ENCODE measurements at regions not wholly inside any gene's neighbourhood (a gene's known extent, or its start where the extent isn't known, plus 50 kb on each side); places are given as distances from the start of the nearest gene placed in this dataset.
A peak's percentile ranks its signal among the peaks of the same experiment; 100 is the strongest.
"Not testable (repeated sequence)": the region's sequence is repeated elsewhere in the genome, so short reads cannot be mapped to it uniquely, and the experiment has no call there.

DNA sequence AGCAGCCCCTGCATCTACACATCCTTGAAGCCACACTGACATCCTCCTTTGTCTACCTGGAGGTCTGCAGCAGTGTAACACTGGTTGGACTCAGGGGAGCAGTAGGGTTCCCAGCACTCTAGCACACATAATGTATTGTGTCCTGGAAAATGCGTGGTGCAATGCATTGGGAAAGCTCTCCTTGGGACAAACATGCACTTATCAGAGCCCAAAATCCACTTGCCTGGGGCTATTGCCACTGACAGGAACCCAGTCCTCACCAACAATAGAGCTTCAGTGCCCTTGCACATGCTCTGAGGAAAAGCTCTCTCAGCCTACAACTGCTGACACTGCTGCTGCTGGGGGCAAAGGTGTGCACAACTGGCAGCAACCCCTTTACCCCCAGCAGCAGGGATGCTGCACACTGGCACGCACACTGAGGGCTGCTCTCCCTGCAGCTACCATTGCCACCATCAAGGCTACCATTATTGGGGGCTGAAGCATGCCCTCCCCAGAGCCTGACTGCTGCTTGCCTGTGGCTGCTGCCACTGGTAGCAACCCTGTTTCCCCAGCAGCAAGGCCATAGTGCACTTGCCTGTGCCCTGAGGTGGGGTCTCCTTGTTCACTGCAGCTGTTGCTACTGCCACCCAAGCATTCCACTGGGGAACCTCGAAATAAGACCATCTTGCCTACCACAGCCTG, 221.9 kb downstream of the SLC38A4 start:
- Histone ChIP-seq H3K36me3 (ENCODE audit: control insufficient read depth in 1 of 2, insufficient read depth in 2 of 2, low read length in 1 of 2) (no peaks in the 10 kb centered on the region), H3K9me3 (ENCODE audit: control insufficient read depth, low read length) (no peaks in the 10 kb centered on the region), H3K27me3 (ENCODE audit: control insufficient read depth in 1 of 2, insufficient read depth in 2 of 2, low read length in 1 of 2) (no peaks in the 10 kb centered on the region), H3K4me1 (ENCODE audit: control insufficient read depth in 1 of 2, insufficient read depth in 2 of 2, low read length in 2 of 2) (peaks cover 0 to 2% of the 10 kb centered on the region in 2 donors), H3K27ac (ENCODE audit: low read depth in 1 of 2, low read length in 2 of 2) (no peak overlapping the region), H3K4me3 (ENCODE audit: low read length in 2 of 2) (no peak overlapping the region)
- DNase-seq: no peak
- intact Hi-C loops (cut with DNase I): no loop called here
- WGBS, 2 donors: 83 to 98% methylated on average over 3 of the region's 3 CpGs
- ATAC-seq (ENCODE audit: low FRiP score): no peak

DNA sequence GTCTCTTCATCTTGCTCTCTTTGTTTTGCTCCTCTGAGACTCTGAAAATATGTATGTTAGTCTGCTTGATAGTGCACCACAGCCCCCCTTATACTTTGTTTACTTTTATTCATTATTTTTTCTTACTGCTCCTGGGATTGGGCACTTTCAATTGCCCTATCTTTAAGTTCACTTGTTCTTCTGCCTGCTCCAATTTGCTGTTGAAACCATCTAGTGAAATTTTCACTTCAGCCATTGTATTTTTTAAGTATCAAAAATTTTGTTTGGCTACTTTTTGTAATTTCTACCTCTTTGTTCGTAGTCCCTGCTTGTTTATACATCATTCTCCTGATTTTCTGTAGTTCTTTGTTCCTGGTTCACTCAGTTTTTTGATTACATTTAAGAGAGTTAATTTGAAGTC, 223.3 kb downstream of the SLC38A4 start:
- intact Hi-C loops (cut with DNase I): no loop called here
- 94 to 95% methylated on average over 1 of the region's 1 CpG for WGBS, 2 donors
- H3K27ac ChIP-seq (ENCODE audit: low read depth in 1 of 2, low read length in 2 of 2): no peak overlapping the region
- ATAC-seq (ENCODE audit: low FRiP score): no peak
- H3K36me3 ChIP-seq (ENCODE audit: control insufficient read depth in 1 of 2, insufficient read depth in 2 of 2, low read length in 1 of 2): no peaks in the 10 kb centered on the region
- H3K4me1 ChIP-seq (ENCODE audit: control insufficient read depth in 1 of 2, insufficient read depth in 2 of 2, low read length in 2 of 2): no peaks in the 10 kb centered on the region
- no peaks in the 10 kb centered on the region for H3K9me3 ChIP-seq (ENCODE audit: control insufficient read depth, low read length)
- DNase-seq: no peak
- no peaks in the 10 kb centered on the region for H3K27me3 ChIP-seq (ENCODE audit: control insufficient read depth in 1 of 2, insufficient read depth in 2 of 2, low read length in 1 of 2)
- H3K4me3 ChIP-seq (ENCODE audit: low read length in 2 of 2): no peak overlapping the region

DNA sequence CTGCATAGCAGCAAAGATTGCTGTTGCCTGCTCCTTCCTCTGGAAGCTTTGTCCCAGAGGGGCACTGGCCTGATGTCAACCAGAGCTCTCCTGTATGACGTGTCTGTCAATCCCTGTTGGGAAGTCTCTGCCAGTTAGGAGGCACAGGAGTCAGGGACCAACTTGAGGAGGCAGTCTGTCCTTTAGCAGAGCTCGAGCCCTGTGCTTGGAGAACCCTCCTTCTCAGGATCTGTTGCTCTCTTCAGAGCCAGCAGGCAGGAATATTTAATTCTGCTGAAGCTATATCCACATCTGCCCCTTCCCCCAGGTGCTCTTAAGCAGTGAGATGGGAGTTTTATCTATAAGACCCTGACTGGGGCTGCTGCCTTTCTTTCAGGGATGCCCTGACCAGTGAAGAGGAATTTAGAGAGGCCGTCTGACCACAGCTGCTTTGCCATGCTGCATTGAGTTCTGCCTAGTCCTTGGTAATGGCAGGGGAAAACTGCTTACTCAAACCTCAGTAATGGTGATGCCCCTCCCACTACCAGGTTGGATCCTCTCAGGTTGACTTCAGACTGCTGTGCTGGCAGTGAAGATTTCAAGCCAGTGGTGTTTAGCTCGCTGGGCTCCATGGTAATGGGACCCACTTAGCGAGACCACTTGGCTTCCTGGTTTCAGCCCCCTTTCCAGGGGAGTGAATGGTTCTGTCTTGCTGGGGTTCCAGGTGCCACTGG, 218.6 kb upstream of the SLC38A2 start:
- H3K4me3 ChIP-seq (ENCODE audit: low read length in 2 of 2): no peak overlapping the region
- H3K36me3 ChIP-seq (ENCODE audit: control insufficient read depth in 1 of 2, insufficient read depth in 2 of 2, low read length in 1 of 2): no peaks in the 10 kb centered on the region
- H3K27ac ChIP-seq (ENCODE audit: low read depth in 1 of 2, low read length in 2 of 2): no peak overlapping the region
- no peak for DNase-seq
- 81 to 84% methylated on average over 5 of the region's 5 CpGs for WGBS, 2 donors
- no peaks in the 10 kb centered on the region for H3K27me3 ChIP-seq (ENCODE audit: control insufficient read depth in 1 of 2, insufficient read depth in 2 of 2, low read length in 1 of 2)
- no peaks in the 10 kb centered on the region for H3K4me1 ChIP-seq (ENCODE audit: control insufficient read depth in 1 of 2, insufficient read depth in 2 of 2, low read length in 2 of 2)
- no peak for ATAC-seq (ENCODE audit: low FRiP score)
- H3K9me3 ChIP-seq (ENCODE audit: control insufficient read depth, low read length): no peaks in the 10 kb centered on the region
- intact Hi-C loops (cut with DNase I): no loop called here

DNA sequence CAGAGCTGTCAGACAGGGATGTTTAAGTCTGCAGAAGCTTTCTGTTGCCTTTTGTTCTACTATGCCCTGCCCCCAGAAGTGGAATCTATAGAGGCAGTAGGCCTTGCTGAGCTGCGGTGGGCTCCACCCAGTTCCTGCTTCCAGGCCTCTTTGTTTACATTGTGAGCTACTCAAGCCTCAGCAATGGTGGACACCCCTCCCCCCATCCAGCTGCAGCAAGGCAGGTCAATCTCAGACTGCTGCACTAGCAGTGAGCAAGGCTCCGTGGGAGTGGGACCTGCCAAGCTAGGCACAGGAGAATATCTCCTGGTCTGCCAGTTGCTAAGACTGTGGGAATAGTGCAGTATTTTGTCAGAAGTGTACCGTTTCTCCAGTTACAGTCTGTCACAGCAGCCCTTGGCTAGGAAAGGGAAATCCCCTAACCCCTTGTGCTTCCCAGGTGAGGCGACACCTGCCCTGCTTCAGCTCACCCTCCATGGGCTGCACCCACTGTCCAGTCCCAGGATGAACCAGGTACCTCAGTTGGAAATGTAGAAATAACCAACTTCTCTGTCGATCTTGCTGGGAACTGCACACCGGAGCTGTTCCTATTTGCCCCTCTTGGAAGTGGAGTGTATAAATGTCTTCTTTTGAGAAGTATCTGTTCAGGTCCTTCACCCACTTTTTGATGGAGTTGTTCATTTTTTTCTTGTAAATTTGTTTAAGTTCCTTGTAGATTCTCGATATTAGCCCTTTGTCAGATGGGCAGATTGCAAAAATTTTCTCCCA, 213.5 kb upstream of the SLC38A2 start:
- intact Hi-C loops (cut with DNase I): no loop called here
- no peak for ATAC-seq (ENCODE audit: low FRiP score)
- H3K36me3 ChIP-seq (ENCODE audit: control insufficient read depth in 1 of 2, insufficient read depth in 2 of 2, low read length in 1 of 2): no peaks in the 10 kb centered on the region
- no peaks in the 10 kb centered on the region for H3K9me3 ChIP-seq (ENCODE audit: control insufficient read depth, low read length)
- 69 to 70% methylated on average over 7 of the region's 7 CpGs for WGBS, 2 donors
- H3K4me1 ChIP-seq (ENCODE audit: control insufficient read depth in 1 of 2, insufficient read depth in 2 of 2, low read length in 2 of 2): no peaks in the 10 kb centered on the region
- no peaks in the 10 kb centered on the region for H3K27me3 ChIP-seq (ENCODE audit: control insufficient read depth in 1 of 2, insufficient read depth in 2 of 2, low read length in 1 of 2)
- no peak overlapping the region for H3K4me3 ChIP-seq (ENCODE audit: low read length in 2 of 2)
- H3K27ac ChIP-seq (ENCODE audit: low read depth in 1 of 2, low read length in 2 of 2): no peak overlapping the region
- peak in 1 of 2 donors; percentile 47 for DNase-seq

DNA sequence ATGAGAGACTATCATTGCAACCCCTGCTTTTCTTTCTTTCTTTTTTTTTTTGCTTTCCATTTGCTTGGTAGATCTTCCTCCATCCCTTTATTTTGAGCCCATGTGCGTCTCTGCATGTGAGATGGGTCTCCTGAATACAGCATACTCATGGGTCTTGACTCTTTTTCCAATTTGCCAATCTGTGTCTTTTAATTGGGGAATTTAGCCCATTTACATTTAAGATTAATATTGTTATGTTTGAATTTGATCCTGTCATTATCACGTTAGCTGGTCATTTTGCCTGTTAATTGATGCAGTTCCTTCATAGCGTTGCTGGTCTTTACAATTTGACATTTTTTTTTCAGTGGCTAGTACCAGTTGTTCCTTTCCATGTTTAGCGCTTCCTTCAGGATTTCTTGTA, 211.5 kb upstream of the SLC38A2 start:
- H3K27me3 ChIP-seq (ENCODE audit: control insufficient read depth in 1 of 2, insufficient read depth in 2 of 2, low read length in 1 of 2); H3K27ac ChIP-seq (ENCODE audit: low read depth in 1 of 2, low read length in 2 of 2); intact Hi-C loops (cut with DNase I); DNase-seq; H3K4me3 ChIP-seq (ENCODE audit: low read length in 2 of 2); ATAC-seq (ENCODE audit: low FRiP score); H3K36me3 ChIP-seq (ENCODE audit: control insufficient read depth in 1 of 2, insufficient read depth in 2 of 2, low read length in 1 of 2); H3K4me1 ChIP-seq (ENCODE audit: control insufficient read depth in 1 of 2, insufficient read depth in 2 of 2, low read length in 2 of 2); H3K9me3 ChIP-seq (ENCODE audit: control insufficient read depth, low read length): not testable (repeated sequence)
- 94 to 97% methylated on average over 4 of the region's 4 CpGs for WGBS, 2 donors

DNA sequence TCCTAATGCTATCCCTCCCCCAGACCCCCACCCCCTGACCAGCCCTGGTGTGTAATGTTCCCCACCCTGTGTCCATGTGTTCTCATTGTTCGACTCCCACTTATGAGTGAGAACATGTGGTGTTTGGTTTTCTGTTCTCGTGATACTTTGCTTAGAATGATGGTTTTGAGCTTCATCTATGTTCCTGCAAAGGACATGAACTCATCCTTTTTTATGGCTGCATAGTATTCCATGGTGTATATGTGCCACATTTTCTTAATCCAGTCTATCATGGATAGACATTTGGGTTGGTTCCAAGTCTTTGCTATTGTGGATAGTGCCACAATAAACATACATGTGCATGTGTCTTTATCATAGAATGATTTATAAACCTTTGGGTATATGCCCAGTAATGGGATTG, 209.4 kb upstream of the SLC38A2 start:
- H3K27ac ChIP-seq (ENCODE audit: low read depth in 1 of 2, low read length in 2 of 2); ATAC-seq (ENCODE audit: low FRiP score); DNase-seq; H3K36me3 ChIP-seq (ENCODE audit: control insufficient read depth in 1 of 2, insufficient read depth in 2 of 2, low read length in 1 of 2); H3K9me3 ChIP-seq (ENCODE audit: control insufficient read depth, low read length); intact Hi-C loops (cut with DNase I); H3K27me3 ChIP-seq (ENCODE audit: control insufficient read depth in 1 of 2, insufficient read depth in 2 of 2, low read length in 1 of 2); H3K4me1 ChIP-seq (ENCODE audit: control insufficient read depth in 1 of 2, insufficient read depth in 2 of 2, low read length in 2 of 2); H3K4me3 ChIP-seq (ENCODE audit: low read length in 2 of 2): not testable (repeated sequence)
- WGBS, 2 donors: 96 to 97% methylated on average over 2 of the region's 2 CpGs

DNA sequence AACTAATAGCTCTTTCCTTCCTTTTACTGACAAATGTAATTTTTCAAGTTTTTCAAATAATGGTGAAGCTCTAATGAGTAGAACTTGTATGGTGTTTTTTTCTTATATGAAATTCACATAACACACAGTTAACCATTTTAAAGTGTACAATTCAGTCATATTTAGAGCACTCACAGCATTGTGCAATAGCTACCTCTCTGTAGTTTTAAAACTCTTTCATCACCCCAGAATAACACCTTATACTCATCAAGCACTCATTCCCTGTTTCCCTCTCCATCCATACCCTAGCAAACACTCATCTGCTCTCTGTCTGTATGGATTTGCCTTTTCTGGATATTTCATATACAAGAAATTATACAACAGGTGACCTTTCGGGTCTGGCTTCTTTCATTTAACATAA, 207.9 kb upstream of the SLC38A2 start:
- WGBS, 2 donors: 98% methylated on average over 1 of the region's 1 CpG
- Histone ChIP-seq H3K4me1 (ENCODE audit: control insufficient read depth in 1 of 2, insufficient read depth in 2 of 2, low read length in 2 of 2) (peaks cover 0 to 5% of the 10 kb centered on the region in 2 donors), H3K4me3 (ENCODE audit: low read length in 2 of 2) (no peak overlapping the region), H3K27me3 (ENCODE audit: control insufficient read depth in 1 of 2, insufficient read depth in 2 of 2, low read length in 1 of 2) (no peaks in the 10 kb centered on the region), H3K9me3 (ENCODE audit: control insufficient read depth, low read length) (no peaks in the 10 kb centered on the region), H3K27ac (ENCODE audit: low read depth in 1 of 2, low read length in 2 of 2) (no peak overlapping the region), H3K36me3 (ENCODE audit: control insufficient read depth in 1 of 2, insufficient read depth in 2 of 2, low read length in 1 of 2) (no peaks in the 10 kb centered on the region)
- no peak for DNase-seq
- intact Hi-C loops (cut with DNase I): no loop called here
- no peak for ATAC-seq (ENCODE audit: low FRiP score)

DNA sequence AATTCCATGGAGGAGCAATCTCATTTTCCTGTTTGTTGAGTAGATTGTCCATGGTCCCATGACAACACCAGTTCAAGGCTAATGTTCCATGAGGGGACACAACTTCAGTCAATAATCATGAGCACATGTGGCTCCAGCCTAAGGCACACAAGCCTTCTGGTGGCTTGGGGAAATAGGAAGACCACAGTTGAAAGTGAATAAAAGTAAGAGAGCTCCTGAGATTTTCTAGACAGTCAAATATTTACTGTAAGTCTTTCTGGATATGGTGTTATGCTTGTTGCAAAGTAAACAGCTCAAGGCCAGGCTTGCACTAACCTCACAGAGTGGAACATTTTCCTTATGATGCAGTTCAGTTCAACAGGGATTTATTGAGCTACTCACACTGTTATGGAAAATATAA, 206.9 kb upstream of the SLC38A2 start:
- Histone ChIP-seq H3K36me3 (ENCODE audit: control insufficient read depth in 1 of 2, insufficient read depth in 2 of 2, low read length in 1 of 2) (no peaks in the 10 kb centered on the region), H3K9me3 (ENCODE audit: control insufficient read depth, low read length) (no peaks in the 10 kb centered on the region), H3K4me1 (ENCODE audit: control insufficient read depth in 1 of 2, insufficient read depth in 2 of 2, low read length in 2 of 2) (peaks cover 0 to 5% of the 10 kb centered on the region in 2 donors), H3K27me3 (ENCODE audit: control insufficient read depth in 1 of 2, insufficient read depth in 2 of 2, low read length in 1 of 2) (no peaks in the 10 kb centered on the region), H3K27ac (ENCODE audit: low read depth in 1 of 2, low read length in 2 of 2) (no peak overlapping the region), H3K4me3 (ENCODE audit: low read length in 2 of 2) (no peak overlapping the region)
- no peak for ATAC-seq (ENCODE audit: low FRiP score)
- no peak for DNase-seq
- intact Hi-C loops (cut with DNase I): loop anchor here (10.0 kb wide), 3 partner anchors 75 to 195 kb away; no protein-coding TSS in a partner anchor

Data from aorta (tissue), 5 donors.